ENCODE measurements at regions not wholly inside any gene's neighbourhood (a gene's known extent, or its start where the extent isn't known, plus 50 kb on each side); places are given as distances from the start of the nearest gene placed in this dataset.

GRCh38 chr14:84107835-84108343, 1422.1 kb upstream of the FLRT2 start:
- TF ChIP-seq, protein P1, sequence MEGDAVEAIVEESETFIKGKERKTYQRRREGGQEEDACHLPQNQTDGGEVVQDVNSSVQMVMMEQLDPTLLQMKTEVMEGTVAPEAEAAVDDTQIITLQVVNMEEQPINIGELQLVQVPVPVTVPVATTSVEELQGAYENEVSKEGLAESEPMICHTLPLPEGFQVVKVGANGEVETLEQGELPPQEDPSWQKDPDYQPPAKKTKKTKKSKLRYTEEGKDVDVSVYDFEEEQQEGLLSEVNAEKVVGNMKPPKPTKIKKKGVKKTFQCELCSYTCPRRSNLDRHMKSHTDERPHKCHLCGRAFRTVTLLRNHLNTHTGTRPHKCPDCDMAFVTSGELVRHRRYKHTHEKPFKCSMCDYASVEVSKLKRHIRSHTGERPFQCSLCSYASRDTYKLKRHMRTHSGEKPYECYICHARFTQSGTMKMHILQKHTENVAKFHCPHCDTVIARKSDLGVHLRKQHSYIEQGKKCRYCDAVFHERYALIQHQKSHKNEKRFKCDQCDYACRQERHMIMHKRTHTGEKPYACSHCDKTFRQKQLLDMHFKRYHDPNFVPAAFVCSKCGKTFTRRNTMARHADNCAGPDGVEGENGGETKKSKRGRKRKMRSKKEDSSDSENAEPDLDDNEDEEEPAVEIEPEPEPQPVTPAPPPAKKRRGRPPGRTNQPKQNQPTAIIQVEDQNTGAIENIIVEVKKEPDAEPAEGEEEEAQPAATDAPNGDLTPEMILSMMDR (IDR thresholded peaks at IDR 0.05; ENCODE audit: insufficient read depth, missing control alignments): no peak
- FAIRE-seq: no peak
- no peak for DNase-seq (ENCODE audit: insufficient read length, low spot score)

- DNase-seq (ENCODE audit: insufficient read length, low spot score) (no peak), FAIRE-seq (no peak)
- TF ChIP-seq, protein P1 (IDR thresholded peaks at IDR 0.05; ENCODE audit: insufficient read depth, missing control alignments): no peak
These were observed 1421.0 kb upstream of the FLRT2 start for GRCh38 chr14:84108746-84109457.

DNA sequence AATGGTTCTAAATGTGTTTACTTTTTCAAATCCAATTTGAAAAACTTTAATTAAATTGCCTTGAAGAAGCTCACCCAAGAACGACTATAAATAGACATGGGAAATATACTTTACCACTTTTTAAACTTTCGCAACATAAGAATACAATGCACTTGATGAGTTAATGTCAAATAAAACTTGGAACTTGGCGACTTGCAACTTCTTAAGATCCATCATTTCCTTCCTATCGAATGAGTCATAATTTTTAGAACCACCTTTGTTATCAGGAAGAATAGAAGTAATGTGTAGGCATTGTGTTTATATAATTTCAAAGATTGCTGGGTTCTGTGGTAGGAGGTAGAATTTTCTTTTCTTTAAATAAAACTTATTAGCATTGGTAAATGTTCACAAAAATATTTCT, 1417.4 kb upstream of the FLRT2 start:
- TF ChIP-seq, protein P1 (IDR thresholded peaks at IDR 0.05; ENCODE audit: insufficient read depth, missing control alignments): no peak
- FAIRE-seq (no peak), DNase-seq (ENCODE audit: insufficient read length, low spot score) (no peak)

- DNase-seq (ENCODE audit: insufficient read length, low spot score) (no peak), FAIRE-seq (no peak)
- TF ChIP-seq, protein P1 (IDR thresholded peaks at IDR 0.05; ENCODE audit: insufficient read depth, missing control alignments): no peak
These were observed 1404.3 kb upstream of the FLRT2 start for GRCh38 chr14:84125676-84126075.

GRCh38 chr14:84127495-84127894, 1402.4 kb upstream of the FLRT2 start:
- FAIRE-seq (no peak), DNase-seq (ENCODE audit: insufficient read length, low spot score) (no peak)
- TF ChIP-seq, protein P1 (IDR thresholded peaks at IDR 0.05; ENCODE audit: insufficient read depth, missing control alignments): no peak

GRCh38 chr14:84128050-84128449, 1401.9 kb upstream of the FLRT2 start:
- DNase-seq (ENCODE audit: insufficient read length, low spot score) (no peak), FAIRE-seq (no peak)
- TF ChIP-seq, protein P1 (IDR thresholded peaks at IDR 0.05; ENCODE audit: insufficient read depth, missing control alignments): no peak

- TF ChIP-seq, protein P1 (IDR thresholded peaks at IDR 0.05; ENCODE audit: insufficient read depth, missing control alignments): no peak
- FAIRE-seq (no peak), DNase-seq (ENCODE audit: insufficient read length, low spot score) (no peak)
These were observed 1400.9 kb upstream of the FLRT2 start for GRCh38 chr14:84129007-84129406.
